ENCODE measurements at regions not wholly inside any gene's neighbourhood (a gene's known extent, or its start where the extent isn't known, plus 50 kb on each side); places are given as distances from the start of the nearest gene placed in this dataset.
"Not testable (repeated sequence)": the region's sequence is repeated elsewhere in the genome, so short reads cannot be mapped to it uniquely, and the experiment has no call there.

- H2AFZ ChIP-seq (ENCODE audit: low read depth, low read length): no peak overlapping the region
- no peaks in the 10 kb centered on the region for H3K9me3 ChIP-seq (ENCODE audit: insufficient read depth, low read length)
- H3K27me3 ChIP-seq (ENCODE audit: low read depth, low read length): no peaks in the 10 kb centered on the region; the same call in 1 of the 2 replicates
- H3K4me1 ChIP-seq (ENCODE audit: low read length): no peaks in the 10 kb centered on the region
- H3K4me3 ChIP-seq (ENCODE audit: low read length): no peak overlapping the region
- no peak overlapping the region for H3K4me2 ChIP-seq (ENCODE audit: low read length)
- no peak overlapping the region for H3K27ac ChIP-seq (ENCODE audit: low read length)
- H3K79me2 ChIP-seq (ENCODE audit: low read length): no peaks in the 10 kb centered on the region
- no peak overlapping the region for H3K9ac ChIP-seq (ENCODE audit: low read length)
- no peaks in the 10 kb centered on the region for H3K36me3 ChIP-seq (replicated peaks; ENCODE audit: low read depth, low read length)
- no peaks in the 10 kb centered on the region for H4K20me1 ChIP-seq (ENCODE audit: insufficient read depth, low read length)
- TF ChIP-seq CTCF (IDR thresholded peaks at IDR 0.05; ENCODE audit: low read depth, low read length) (no peak), EZH2phosphoT487 (IDR thresholded peaks at IDR 0.05; ENCODE audit: low read depth) (no peak)
These were observed 108.7 kb downstream of the TENT5C start for GRCh38 chr1:117714546-117714945.

- not testable (repeated sequence) for H3K4me2 ChIP-seq (ENCODE audit: low read length); H3K9me3 ChIP-seq (ENCODE audit: insufficient read depth, low read length); H3K27ac ChIP-seq (ENCODE audit: low read length); H3K9ac ChIP-seq (ENCODE audit: low read length); H3K4me1 ChIP-seq (ENCODE audit: low read length); H4K20me1 ChIP-seq (ENCODE audit: insufficient read depth, low read length); H3K79me2 ChIP-seq (ENCODE audit: low read length); H3K36me3 ChIP-seq (replicated peaks; ENCODE audit: low read depth, low read length); H3K27me3 ChIP-seq (ENCODE audit: low read depth, low read length); H3K4me3 ChIP-seq (ENCODE audit: low read length); H2AFZ ChIP-seq (ENCODE audit: low read depth, low read length)
These were observed 110.2 kb downstream of the TENT5C start for GRCh38 chr1:117716030-117716429.

- not testable (repeated sequence) for H3K36me3 ChIP-seq (replicated peaks; ENCODE audit: low read depth, low read length); H3K9ac ChIP-seq (ENCODE audit: low read length); H3K27ac ChIP-seq (ENCODE audit: low read length); H3K9me3 ChIP-seq (ENCODE audit: insufficient read depth, low read length); H3K4me2 ChIP-seq (ENCODE audit: low read length); H3K4me3 ChIP-seq (ENCODE audit: low read length); H2AFZ ChIP-seq (ENCODE audit: low read depth, low read length); H3K4me1 ChIP-seq (ENCODE audit: low read length); H3K27me3 ChIP-seq (ENCODE audit: low read depth, low read length); H3K79me2 ChIP-seq (ENCODE audit: low read length); H4K20me1 ChIP-seq (ENCODE audit: insufficient read depth, low read length)
These were observed 112.1 kb downstream of the TENT5C start for GRCh38 chr1:117717980-117718379.

GRCh38 chr1:117718596-117718995 is 112.7 kb downstream of the TENT5C start:
- H4K20me1 ChIP-seq (ENCODE audit: insufficient read depth, low read length); H3K9me3 ChIP-seq (ENCODE audit: insufficient read depth, low read length); H3K27ac ChIP-seq (ENCODE audit: low read length); H3K27me3 ChIP-seq (ENCODE audit: low read depth, low read length); H3K79me2 ChIP-seq (ENCODE audit: low read length); H2AFZ ChIP-seq (ENCODE audit: low read depth, low read length); H3K4me1 ChIP-seq (ENCODE audit: low read length); H3K36me3 ChIP-seq (replicated peaks; ENCODE audit: low read depth, low read length); H3K9ac ChIP-seq (ENCODE audit: low read length); H3K4me3 ChIP-seq (ENCODE audit: low read length); H3K4me2 ChIP-seq (ENCODE audit: low read length): not testable (repeated sequence)

GRCh38 chr1:117719004-117719403 is 113.2 kb downstream of the TENT5C start:
- H3K4me3 ChIP-seq (ENCODE audit: low read length): no peak overlapping the region
- no peaks in the 10 kb centered on the region for H3K79me2 ChIP-seq (ENCODE audit: low read length)
- H3K27me3 ChIP-seq (ENCODE audit: low read depth, low read length): no peaks in the 10 kb centered on the region
- no peak overlapping the region for H2AFZ ChIP-seq (ENCODE audit: low read depth, low read length)
- no peak overlapping the region for H3K9ac ChIP-seq (ENCODE audit: low read length)
- H4K20me1 ChIP-seq (ENCODE audit: insufficient read depth, low read length): no peaks in the 10 kb centered on the region
- no peak for TF ChIP-seq CTCF (IDR thresholded peaks at IDR 0.05; ENCODE audit: low read depth, low read length)
- TF ChIP-seq EZH2phosphoT487 (IDR thresholded peaks at IDR 0.05; ENCODE audit: low read depth): no peak
- H3K36me3 ChIP-seq (replicated peaks; ENCODE audit: low read depth, low read length): no peaks in the 10 kb centered on the region
- H3K9me3 ChIP-seq (ENCODE audit: insufficient read depth, low read length): no peaks in the 10 kb centered on the region
- H3K4me2 ChIP-seq (ENCODE audit: low read length): no peak overlapping the region
- H3K27ac ChIP-seq (ENCODE audit: low read length): no peak overlapping the region
- H3K4me1 ChIP-seq (ENCODE audit: low read length): no peaks in the 10 kb centered on the region

Measured in OCI-LY3 (cell line).